Astrocyte of the spinal cord (primary cell): ENCODE measurements at regions not wholly inside any gene's neighbourhood (a gene's known extent, or its start where the extent isn't known, plus 50 kb on each side); places are given as distances from the start of the nearest gene placed in this dataset.
A peak's percentile ranks its signal among the peaks of the same experiment; 100 is the strongest.

Experiments used
- DNase-seq: peaks from one replicate; pipeline ENCODE4 v3.0.0; 2011; ENCODE audit warnings: low read depth, low spot score
- H3K4me3 ChIP-seq: 2 replicates; pipeline ENCODE4 v1.5.1; 2011; ENCODE audit warnings: low read depth, mild to moderate bottlenecking, low read length, moderate library complexity
- in situ Hi-C: cut with HindIII; loops from 2 replicates; pipeline ENCODE4 v1.10.0; 2017; ENCODE audit warnings: low sequenced_read_pairs
- TF ChIP-seq, protein P1 (sequence below): IDR thresholded peaks from 2 replicates; pipeline ENCODE4 v1.5.1; 2012; ENCODE audit warnings: low read depth, mild to moderate bottlenecking, low read length, inconsistent platforms

DNA sequence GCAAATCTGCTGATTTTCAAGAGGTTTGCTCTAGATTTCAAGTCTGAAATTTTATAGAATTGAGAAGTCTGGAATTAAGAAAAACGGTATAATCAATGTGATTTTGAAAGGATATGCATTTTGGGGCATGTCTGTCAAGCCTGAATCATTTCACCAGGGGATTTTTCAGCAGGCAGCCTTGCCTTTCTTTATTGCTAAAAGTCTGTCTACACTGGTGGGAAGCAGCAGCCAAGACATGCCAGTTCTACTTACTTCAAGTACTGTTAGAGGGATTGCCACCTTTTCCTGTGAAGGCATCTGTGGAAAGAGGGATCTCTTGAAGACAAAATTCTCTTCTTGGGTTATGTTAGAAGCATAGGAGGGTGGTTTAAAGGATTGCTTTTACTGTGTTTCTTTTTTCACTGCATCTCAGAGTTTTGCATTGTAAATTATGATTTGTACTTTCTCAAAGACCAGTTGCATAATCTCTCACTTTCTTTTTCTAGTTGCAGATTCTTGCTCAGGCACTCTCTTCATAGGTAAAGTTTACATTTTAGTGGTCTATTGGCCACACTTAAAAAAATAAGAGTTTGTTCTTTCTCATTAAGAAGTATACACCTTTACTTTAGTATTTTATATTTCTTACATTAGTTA lies 837.0 kb downstream of the GALC start:
- no peak for DNase-seq
- TF ChIP-seq, protein P1, sequence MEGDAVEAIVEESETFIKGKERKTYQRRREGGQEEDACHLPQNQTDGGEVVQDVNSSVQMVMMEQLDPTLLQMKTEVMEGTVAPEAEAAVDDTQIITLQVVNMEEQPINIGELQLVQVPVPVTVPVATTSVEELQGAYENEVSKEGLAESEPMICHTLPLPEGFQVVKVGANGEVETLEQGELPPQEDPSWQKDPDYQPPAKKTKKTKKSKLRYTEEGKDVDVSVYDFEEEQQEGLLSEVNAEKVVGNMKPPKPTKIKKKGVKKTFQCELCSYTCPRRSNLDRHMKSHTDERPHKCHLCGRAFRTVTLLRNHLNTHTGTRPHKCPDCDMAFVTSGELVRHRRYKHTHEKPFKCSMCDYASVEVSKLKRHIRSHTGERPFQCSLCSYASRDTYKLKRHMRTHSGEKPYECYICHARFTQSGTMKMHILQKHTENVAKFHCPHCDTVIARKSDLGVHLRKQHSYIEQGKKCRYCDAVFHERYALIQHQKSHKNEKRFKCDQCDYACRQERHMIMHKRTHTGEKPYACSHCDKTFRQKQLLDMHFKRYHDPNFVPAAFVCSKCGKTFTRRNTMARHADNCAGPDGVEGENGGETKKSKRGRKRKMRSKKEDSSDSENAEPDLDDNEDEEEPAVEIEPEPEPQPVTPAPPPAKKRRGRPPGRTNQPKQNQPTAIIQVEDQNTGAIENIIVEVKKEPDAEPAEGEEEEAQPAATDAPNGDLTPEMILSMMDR = no peak
- in situ Hi-C loops = no loop called here

DNA sequence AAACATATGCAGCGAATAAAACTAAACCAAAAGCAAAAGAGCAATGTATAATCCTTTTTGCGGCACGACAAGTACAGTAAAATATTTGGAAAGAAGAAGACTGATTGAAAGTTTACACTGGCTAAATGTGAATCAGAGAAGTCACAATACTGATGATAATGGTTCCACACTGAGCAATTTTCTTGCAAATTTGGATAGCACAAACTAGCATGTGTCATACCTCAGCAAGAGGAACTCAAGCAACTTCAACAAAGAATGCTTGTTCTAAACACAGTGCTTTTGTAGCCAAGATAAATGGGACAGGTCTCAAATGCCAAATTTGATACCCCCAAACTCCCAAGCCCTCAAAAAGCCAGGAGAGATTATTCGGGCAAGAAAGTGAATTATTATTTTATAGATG lies 839.1 kb downstream of the GALC start:
- TF ChIP-seq, protein P1 = no peak
- in situ Hi-C loops = no loop called here
- H3K4me3 ChIP-seq = no peak overlapping the region
- DNase-seq = no peak

More for the DNA sequence above, 837.0 kb downstream of the GALC start:
- H3K4me3 ChIP-seq = no peak overlapping the region

DNA sequence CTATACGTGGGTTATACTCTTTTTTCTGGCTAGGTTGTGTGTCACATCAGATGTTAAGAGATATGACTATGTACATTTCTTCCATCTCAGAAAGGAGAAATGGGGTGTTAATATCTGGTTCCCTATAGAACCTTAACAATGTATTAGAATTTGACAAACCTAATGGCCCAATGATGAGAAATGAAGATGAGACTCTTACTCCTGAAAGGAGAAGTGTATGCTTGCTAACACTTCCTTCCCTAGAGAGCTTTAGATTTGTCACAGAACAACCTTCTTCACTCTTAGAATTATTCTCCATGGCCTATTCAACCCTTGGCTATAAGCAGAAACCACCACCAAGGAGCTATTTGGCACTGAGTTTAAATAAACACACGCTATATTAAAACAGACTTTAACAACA lies 839.6 kb downstream of the GALC start:
- TF ChIP-seq, protein P1 = no peak
- H3K4me3 ChIP-seq = no peak overlapping the region
- in situ Hi-C loops = no loop called here
- no peak for DNase-seq

DNA sequence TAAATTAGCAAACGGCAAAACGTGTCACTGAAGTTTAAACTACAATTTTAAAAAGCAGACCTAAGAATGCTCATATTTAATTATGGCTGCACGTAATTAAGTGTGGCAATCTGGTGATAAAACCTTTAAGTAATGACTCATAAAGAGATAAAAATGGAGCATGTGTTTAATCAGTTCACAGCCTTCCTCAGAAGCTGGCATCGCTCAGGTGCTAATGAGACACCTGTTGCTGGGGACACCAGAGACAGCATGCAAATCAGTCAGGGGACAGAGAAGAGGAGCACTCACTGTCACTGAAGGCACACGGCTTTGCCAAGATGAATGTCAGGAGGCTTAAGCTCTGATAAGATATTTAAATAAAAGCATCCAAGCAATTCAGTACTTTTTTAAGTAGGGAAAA lies 840.3 kb downstream of the GALC start:
- in situ Hi-C loops = no loop called here
- no peak overlapping the region for H3K4me3 ChIP-seq
- TF ChIP-seq, protein P1 = no peak
- no peak for DNase-seq

DNA sequence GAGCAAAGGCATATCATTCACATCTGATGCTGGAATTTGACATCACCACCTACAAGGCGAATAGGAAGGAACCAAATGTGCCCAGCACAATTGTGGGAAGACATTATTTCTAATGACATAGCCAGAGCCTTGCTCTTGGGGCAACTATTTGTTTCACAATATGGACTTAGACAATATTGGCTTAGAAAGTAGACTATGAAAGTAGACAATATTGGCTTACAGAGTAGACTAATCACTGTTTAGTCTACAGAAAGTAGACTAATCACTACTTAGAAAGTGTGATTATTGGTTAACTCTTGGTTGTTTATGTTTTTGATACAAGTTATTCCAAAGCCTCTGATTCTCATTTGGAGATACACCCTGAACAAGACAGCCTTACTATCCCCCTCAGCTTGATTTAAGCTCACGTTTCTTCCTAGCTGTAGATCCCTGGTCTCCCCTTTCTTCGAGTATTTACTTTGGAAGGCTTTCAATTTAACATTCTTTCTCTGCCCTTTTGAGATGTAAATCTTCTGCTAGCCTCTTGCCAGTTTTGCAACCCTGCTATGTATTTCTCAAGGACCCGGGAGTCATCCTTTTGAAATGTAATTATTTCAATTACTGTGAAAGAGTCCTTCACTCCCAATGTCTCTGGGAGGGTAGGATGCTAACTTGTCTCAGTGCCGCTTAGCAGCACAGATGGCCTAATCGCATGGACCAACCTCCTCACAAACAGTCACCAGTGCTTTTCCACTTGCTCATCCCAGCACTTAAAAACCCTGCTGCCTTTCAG lies 843.2 kb downstream of the GALC start:
- TF ChIP-seq, protein P1 = no peak
- no peak overlapping the region for H3K4me3 ChIP-seq
- in situ Hi-C loops = no loop called here
- DNase-seq = peak; percentile 46

DNA sequence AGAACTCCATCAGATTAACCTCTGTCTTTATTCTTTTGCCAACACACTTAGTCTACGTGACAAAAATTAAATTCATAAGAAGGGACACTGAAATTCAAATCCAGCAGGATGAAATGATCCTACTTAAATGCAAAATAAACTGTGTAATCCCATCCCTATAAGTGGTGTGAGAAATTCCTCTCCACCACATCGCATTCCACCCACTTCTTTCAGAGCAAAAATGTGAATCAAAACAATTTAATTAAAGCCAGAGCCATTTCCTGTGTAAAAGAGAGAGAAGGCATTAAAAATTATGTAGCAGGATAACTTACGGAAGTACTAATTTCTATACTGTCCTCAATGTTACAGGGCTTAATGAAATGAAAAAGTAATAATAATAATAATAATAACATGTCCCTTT lies 844.3 kb downstream of the GALC start:
- H3K4me3 ChIP-seq = no peak overlapping the region
- TF ChIP-seq, protein P1 = no peak
- peak; percentile 40 for DNase-seq
- in situ Hi-C loops = no loop called here
